WTC11 (cell line): ENCODE measurements at regions not wholly inside any gene's neighbourhood (a gene's known extent, or its start where the extent isn't known, plus 50 kb on each side); places are given as distances from the start of the nearest gene placed in this dataset.

Experiments used
- ATAC-seq: fragments of 200-7000 bp; cut with Tn5 transposase; 2 replicates; pipeline ENCODE4 v1.10.0; 2021; ENCODE audit warnings: mild to moderate bottlenecking, moderate library complexity
- CTCF ChIA-PET: fragments of 300-600 bp; sonication (Branson Sonifier 250); formaldehyde crosslinking; loops from one replicate; lab custom pipeline; 2021; ENCODE audit warnings: antibody characterized with exemption; lab: Charles Lee
- POLR2A ChIA-PET: fragments of 350-600 bp; sonication (Branson Sonifier 250); formaldehyde crosslinking; loops from one replicate; lab custom pipeline; 2021; ENCODE audit warnings: antibody characterized with exemption; lab: Charles Lee
- DNase-seq: peaks from one replicate; pipeline ENCODE4 v3.0.0; 2021; ENCODE audit warnings: low spot score
- H3K27ac Mint-ChIP-seq: 2 replicates; pipeline ENCODE4 v1.8.0; 2021; ENCODE audit warnings: mixed read lengths
- H3K27me3 Mint-ChIP-seq: 2 replicates; pipeline ENCODE4 v1.8.0; 2021; ENCODE audit warnings: low read depth, mild to moderate bottlenecking, moderate library complexity, mixed read lengths
- H3K36me3 Mint-ChIP-seq: 2 replicates; pipeline ENCODE4 v1.8.0; 2021; ENCODE audit warnings: mixed read lengths
- H3K4me1 Mint-ChIP-seq: 2 replicates; pipeline ENCODE4 v1.8.0; 2022; ENCODE audit warnings: mixed read lengths
- H3K4me3 Mint-ChIP-seq: 2 replicates; pipeline ENCODE4 v1.8.0; 2021; ENCODE audit warnings: mild to moderate bottlenecking, moderate library complexity, mixed read lengths
- H3K9me3 Mint-ChIP-seq: 2 replicates; pipeline ENCODE4 v1.8.0; 2021; ENCODE audit warnings: mixed read lengths
- AFF4 ChIP-seq: sonication (generic); formaldehyde crosslinking; IDR thresholded peaks from 2 replicates; pipeline ENCODE4 v1.8.1; 2023; ENCODE audit warnings: mild to moderate bottlenecking, missing genetic modification reagents, borderline replicate concordance
- ATF3 ChIP-seq: sonication (generic); formaldehyde crosslinking; conservative IDR thresholded peaks from 2 replicates; pipeline ENCODE4 v1.8.1; 2022; ENCODE audit warnings: mild to moderate bottlenecking, missing genetic modification reagents
- CBFB ChIP-seq: sonication (generic); formaldehyde crosslinking; IDR thresholded peaks from 2 replicates; pipeline ENCODE4 v1.8.1; 2022; ENCODE audit warnings: mild to moderate bottlenecking, low read depth, missing genetic modification reagents
- CREB1 ChIP-seq: sonication (generic); formaldehyde crosslinking; IDR thresholded peaks from 2 replicates; pipeline ENCODE4 v1.8.0; 2023; ENCODE audit warnings: mild to moderate bottlenecking, missing genetic modification reagents
- ELF4 ChIP-seq: sonication (generic); formaldehyde crosslinking; IDR thresholded peaks from 2 replicates; pipeline ENCODE4 v1.8.1; 2022; ENCODE audit warnings: low read depth, mild to moderate bottlenecking, moderate library complexity, missing genetic modification reagents
- ERG ChIP-seq: fragments of 250-450 bp; sonication (Bioruptor Pico); IDR thresholded peaks from 2 replicates; pipeline ENCODE4 v1.8.0; 2021; ENCODE audit warnings: mild to moderate bottlenecking
- ETV6 ChIP-seq: sonication (generic); formaldehyde crosslinking; IDR thresholded peaks from 2 replicates; pipeline ENCODE4 v1.8.1; 2022; ENCODE audit warnings: mild to moderate bottlenecking, missing genetic modification reagents
- FOXK1 ChIP-seq: sonication (generic); formaldehyde crosslinking; IDR thresholded peaks from 2 replicates; pipeline ENCODE4 v1.8.0; 2022; ENCODE audit warnings: mild to moderate bottlenecking, moderate library complexity, missing genetic modification reagents
- FOXP4 ChIP-seq: sonication (generic); formaldehyde crosslinking; IDR thresholded peaks from 2 replicates; pipeline ENCODE4 v1.8.0; 2022; ENCODE audit warnings: mild to moderate bottlenecking, missing genetic modification reagents
- GRHL2 ChIP-seq: fragments of 250-450 bp; sonication (Bioruptor Pico); IDR thresholded peaks from 2 replicates; pipeline ENCODE4 v1.8.0; 2022; ENCODE audit warnings: mild to moderate bottlenecking, moderate library complexity; ENCODE audit not compliant: insufficient replicate concordance, severe bottlenecking
- HMGA2 ChIP-seq: fragments of 250-450 bp; sonication (Bioruptor Pico); IDR thresholded peaks from 2 replicates; pipeline ENCODE4 v1.4.0; 2021; ENCODE audit warnings: mild to moderate bottlenecking, moderate library complexity
- JUN ChIP-seq: sonication (generic); formaldehyde crosslinking; IDR thresholded peaks from 2 replicates; pipeline ENCODE4 v1.8.0; 2023; ENCODE audit warnings: mild to moderate bottlenecking, missing genetic modification reagents
- MAX ChIP-seq: sonication (generic); formaldehyde crosslinking; IDR thresholded peaks from 2 replicates; pipeline ENCODE4 v1.8.0; 2022; ENCODE audit warnings: mild to moderate bottlenecking, missing genetic modification reagents
- NFE2L1 ChIP-seq: sonication (generic); formaldehyde crosslinking; IDR thresholded peaks from 2 replicates; pipeline ENCODE4 v1.8.1; 2023; ENCODE audit warnings: missing genetic modification reagents
- OVOL2 ChIP-seq: fragments of 250-450 bp; sonication (Bioruptor Pico); IDR thresholded peaks from 2 replicates; pipeline ENCODE4 v1.9.0; 2021; ENCODE audit warnings: mild to moderate bottlenecking, borderline replicate concordance
- SOX15 ChIP-seq: fragments of 250-450 bp; sonication (Bioruptor Pico); IDR thresholded peaks from 2 replicates; pipeline ENCODE4 v1.9.0; 2021; ENCODE audit warnings: mild to moderate bottlenecking
- SP1 ChIP-seq: sonication (generic); formaldehyde crosslinking; conservative IDR thresholded peaks from 2 replicates; pipeline ENCODE4 v1.8.1; 2022; ENCODE audit warnings: missing genetic modification reagents
- STAT6 ChIP-seq: sonication (generic); formaldehyde crosslinking; conservative IDR thresholded peaks from 2 replicates; pipeline ENCODE4 v1.8.1; 2023; ENCODE audit warnings: mild to moderate bottlenecking, low read depth, missing genetic modification reagents, moderate library complexity
- TP53 ChIP-seq: sonication (generic); formaldehyde crosslinking; IDR thresholded peaks from 2 replicates; pipeline ENCODE4 v1.8.1; 2023; ENCODE audit warnings: mild to moderate bottlenecking, missing genetic modification reagents
- ZNF121 ChIP-seq: sonication (generic); formaldehyde crosslinking; IDR thresholded peaks from 2 replicates; pipeline ENCODE4 v1.8.0; 2023; ENCODE audit warnings: missing genetic modification reagents
- ZNF138 ChIP-seq: sonication (generic); formaldehyde crosslinking; conservative IDR thresholded peaks from 2 replicates; pipeline ENCODE4 v1.8.1; 2022; ENCODE audit warnings: mild to moderate bottlenecking, moderate library complexity, missing genetic modification reagents
- ZNF219 ChIP-seq: sonication (generic); formaldehyde crosslinking; IDR thresholded peaks from 2 replicates; pipeline ENCODE4 v1.8.0; 2023; ENCODE audit warnings: missing genetic modification reagents, mild to moderate bottlenecking, borderline replicate concordance
- ZNF423 ChIP-seq: fragments of 250-450 bp; sonication (Bioruptor Pico); IDR thresholded peaks from 2 replicates; pipeline ENCODE4 v2.1.2; 2022; ENCODE audit warnings: mild to moderate bottlenecking, moderate library complexity
- ZNF425 ChIP-seq: fragments of 250-450 bp; sonication (Bioruptor Pico); conservative IDR thresholded peaks from 2 replicates; pipeline ENCODE4 v1.9.0; 2021; ENCODE audit warnings: mild to moderate bottlenecking

GRCh38 chr13:44244288-44244687 lies 129.3 kb upstream of the SERP2 start (continued):
- no peak for TF ChIP-seq ZNF425
- no peak for TF ChIP-seq TP53
- no peak for TF ChIP-seq AFF4 (CRISPR knock-in tag)
- no peak for TF ChIP-seq OVOL2
- no peak for TF ChIP-seq SOX15 (CRISPR knock-in tag)
- no peak for TF ChIP-seq CBFB
- TF ChIP-seq FOXK1 (CRISPR knock-in tag) = no peak
- no peak for TF ChIP-seq MAX (CRISPR knock-in tag)

GRCh38 chr13:44249431-44249836 lies 124.2 kb upstream of the SERP2 start:
- Mint-ChIP-seq H3K27me3 (no peaks in the 10 kb centered on the region), H3K4me1 (no peaks in the 10 kb centered on the region), H3K4me3 (no peak overlapping the region), H3K27ac (no peak overlapping the region), H3K36me3 (no peaks in the 10 kb centered on the region), H3K9me3 (no peaks in the 10 kb centered on the region)
- ChIA-PET POLR2A (interaction anchor here (0.9 kb wide), 1 partner anchor 186 kb away, joined by 3 read pairs; no protein-coding TSS in a partner anchor), CTCF (interaction anchor here (1.4 kb wide), 1 partner anchor 187 kb away, joined by 3 read pairs; no protein-coding TSS in a partner anchor)
- DNase-seq (no peak), ATAC-seq (no peak)
- no peak for TF ChIP-seq ZNF219
- no peak for TF ChIP-seq ZNF138 (CRISPR knock-in tag)
- TF ChIP-seq ETV6 = no peak
- TF ChIP-seq STAT6 = no peak
- TF ChIP-seq ELF4 (CRISPR knock-in tag) = no peak
- no peak for TF ChIP-seq ZNF423 (CRISPR knock-in tag)
- no peak for TF ChIP-seq ZNF121 (CRISPR knock-in tag)
- TF ChIP-seq ATF3 (CRISPR knock-in tag) = no peak
- TF ChIP-seq JUN = no peak
- TF ChIP-seq SP1 (CRISPR knock-in tag) = no peak
- no peak for TF ChIP-seq CREB1 (CRISPR knock-in tag)
- no peak for TF ChIP-seq GRHL2
- TF ChIP-seq ZNF425 = no peak
- no peak for TF ChIP-seq HMGA2 (CRISPR knock-in tag)
- no peak for TF ChIP-seq NFE2L1 (CRISPR knock-in tag)
- TF ChIP-seq FOXP4 = no peak
- TF ChIP-seq ERG (CRISPR knock-in tag) = no peak
